Kasumi-1 (cell line): ENCODE measurements at regions not wholly inside any gene's neighbourhood (a gene's known extent, or its start where the extent isn't known, plus 50 kb on each side); places are given as distances from the start of the nearest gene placed in this dataset.
"Not testable (repeated sequence)": the region's sequence is repeated elsewhere in the genome, so short reads cannot be mapped to it uniquely, and the experiment has no call there.

ENCODE experiments used
- DNase-seq, 2 experiments: peaks; one replicate each; lab custom pipeline; 2025; lab: John Stamatoyannopoulos, UW

GRCh38 chr5:118284230-118284629, 704.1 kb downstream of the DTWD2 start:
- DNase-seq: not testable (repeated sequence)

- DNase-seq: not testable (repeated sequence)
Measured at GRCh38 chr5:118282480-118283038, 705.8 kb downstream of the DTWD2 start.

GRCh38 chr5:118279540-118280294, 708.6 kb downstream of the DTWD2 start:
- DNase-seq: no peak

GRCh38 chr5:118270526-118270925, 717.8 kb downstream of the DTWD2 start:
- no peak for DNase-seq

- no peak for DNase-seq
Measured at GRCh38 chr5:118258223-118258622, 730.1 kb downstream of the DTWD2 start.

- no peak for DNase-seq
Measured at GRCh38 chr5:118257066-118257465, 731.3 kb downstream of the DTWD2 start.

GRCh38 chr5:118253225-118254061, 734.9 kb downstream of the DTWD2 start:
- DNase-seq: no peak

GRCh38 chr5:118249386-118249785, 739.0 kb downstream of the DTWD2 start:
- DNase-seq: peak; percentile 37

GRCh38 chr5:118247458-118247857, 740.9 kb downstream of the DTWD2 start:
- DNase-seq: no peak

GRCh38 chr5:118243613-118244012, 744.7 kb downstream of the DTWD2 start:
- DNase-seq: no peak

GRCh38 chr5:118243068-118243467, 745.3 kb downstream of the DTWD2 start:
- DNase-seq: no peak

- DNase-seq: no peak
Measured at GRCh38 chr5:118236108-118236849, 752.1 kb downstream of the DTWD2 start.

GRCh38 chr5:118233606-118234005, 754.7 kb downstream of the DTWD2 start:
- no peak for DNase-seq

GRCh38 chr5:118228489-118228888, 759.9 kb downstream of the DTWD2 start:
- peak in 1 of 2 experiments; percentile 5 for DNase-seq

GRCh38 chr5:118224546-118224945, 763.8 kb downstream of the DTWD2 start:
- no peak for DNase-seq

GRCh38 chr5:118220556-118221195, 767.7 kb downstream of the DTWD2 start:
- no peak for DNase-seq

GRCh38 chr5:118211606-118212005, 776.7 kb downstream of the DTWD2 start:
- no peak for DNase-seq

GRCh38 chr5:118208031-118208453, 780.3 kb downstream of the DTWD2 start:
- DNase-seq: no peak

- DNase-seq: no peak
Measured at GRCh38 chr5:118199801-118200200, 788.5 kb downstream of the DTWD2 start.

- DNase-seq: no peak
Measured at GRCh38 chr5:118196229-118196628, 792.1 kb downstream of the DTWD2 start.

GRCh38 chr5:118195211-118195610, 793.1 kb downstream of the DTWD2 start:
- no peak for DNase-seq
